Activated T-cell treated with anti-CD3 and anti-CD28 coated beads, Interleukin-2, amount 50 U/mL, for 48 hours (primary cell): ENCODE measurements at regions not wholly inside any gene's neighbourhood (a gene's known extent, or its start where the extent isn't known, plus 50 kb on each side); places are given as distances from the start of the nearest gene placed in this dataset.

Source experiments
- DNase-seq, 2 experiments: peaks; one replicate each; pipeline ENCODE4 v3.0.0-alpha.2; 2020

- DNase-seq, result no peak
Observed at GRCh38 chr1:195328681-195329080, 1279.6 kb downstream of the KCNT2 start.

GRCh38 chr1:195328102-195328501 is 1280.1 kb downstream of the KCNT2 start:
- no peak for DNase-seq

- no peak for DNase-seq
Observed at GRCh38 chr1:195327361-195327760, 1280.9 kb downstream of the KCNT2 start.

- DNase-seq, result no peak
Observed at GRCh38 chr1:195326325-195326724, 1281.9 kb downstream of the KCNT2 start.

- DNase-seq, result no peak
Observed at GRCh38 chr1:195325181-195325580, 1283.1 kb downstream of the KCNT2 start.

- no peak for DNase-seq
Observed at GRCh38 chr1:195306281-195306680, 1302.0 kb downstream of the KCNT2 start.

GRCh38 chr1:195294911-195295310 is 1313.3 kb downstream of the KCNT2 start:
- no peak for DNase-seq

- DNase-seq, result no peak
Observed at GRCh38 chr1:195278644-195279043, 1329.6 kb downstream of the KCNT2 start.

- no peak for DNase-seq
Observed at GRCh38 chr1:195275710-195276109, 1332.5 kb downstream of the KCNT2 start.

- DNase-seq, result no peak
Observed at GRCh38 chr1:195251900-195252299, 1356.3 kb downstream of the KCNT2 start.

- no peak for DNase-seq
Observed at GRCh38 chr1:195243492-195243891, 1364.7 kb downstream of the KCNT2 start.

- no peak for DNase-seq
Observed at GRCh38 chr1:195241066-195241465, 1367.2 kb downstream of the KCNT2 start.

GRCh38 chr1:195238313-195238712 is 1369.9 kb downstream of the KCNT2 start:
- DNase-seq, result no peak

GRCh38 chr1:195236991-195237889 is 1371.0 kb downstream of the KCNT2 start:
- DNase-seq, result no peak

GRCh38 chr1:195218428-195219212 is 1389.6 kb downstream of the KCNT2 start:
- DNase-seq, result no peak

GRCh38 chr1:195202241-195202640 is 1406.0 kb downstream of the KCNT2 start:
- no peak for DNase-seq

- no peak for DNase-seq
Observed at GRCh38 chr1:195200772-195201171, 1407.5 kb downstream of the KCNT2 start.

- no peak for DNase-seq
Observed at GRCh38 chr1:195197116-195197515, 1411.1 kb downstream of the KCNT2 start.

GRCh38 chr1:195195423-195196057 is 1412.7 kb downstream of the KCNT2 start:
- no peak for DNase-seq

GRCh38 chr1:195193134-195193533 is 1415.1 kb downstream of the KCNT2 start:
- DNase-seq, result no peak

- DNase-seq, result no peak
Observed at GRCh38 chr1:195188821-195189220, 1419.4 kb downstream of the KCNT2 start.

GRCh38 chr1:195186544-195186943 is 1421.7 kb downstream of the KCNT2 start:
- DNase-seq, result no peak

- DNase-seq, result no peak
Observed at GRCh38 chr1:195185736-195186135, 1422.5 kb downstream of the KCNT2 start.

- DNase-seq, result no peak
Observed at GRCh38 chr1:195185321-195185720, 1422.9 kb downstream of the KCNT2 start.
